GM12872 (cell line): ENCODE measurements at regions not wholly inside any gene's neighbourhood (a gene's known extent, or its start where the extent isn't known, plus 50 kb on each side); places are given as distances from the start of the nearest gene placed in this dataset.

Experiments used
- CTCF ChIP-seq: IDR thresholded peaks from 3 replicates; pipeline ENCODE4 v1.5.1; 2011; ENCODE audit warnings: low read depth, mild to moderate bottlenecking, low read length, moderate library complexity; ENCODE audit not compliant: insufficient read depth

- TF ChIP-seq CTCF: no peak
Measured at GRCh38 chr5:135091286-135091685, 57.3 kb upstream of the PITX1 start.

GRCh38 chr5:135089912-135090311 lies 55.9 kb upstream of the PITX1 start:
- no peak for TF ChIP-seq CTCF

- no peak for TF ChIP-seq CTCF
Measured at GRCh38 chr5:135088911-135089310, 54.9 kb upstream of the PITX1 start.

GRCh38 chr5:135087950-135088349 lies 53.9 kb upstream of the PITX1 start:
- no peak for TF ChIP-seq CTCF

GRCh38 chr5:135085936-135086725 lies 52.1 kb upstream of the PITX1 start:
- TF ChIP-seq CTCF: no peak

- TF ChIP-seq CTCF: no peak
Measured at GRCh38 chr5:135085133-135085935, 51.3 kb upstream of the PITX1 start.
